ENCODE measurements at regions not wholly inside any gene's neighbourhood (a gene's known extent, or its start where the extent isn't known, plus 50 kb on each side); places are given as distances from the start of the nearest gene placed in this dataset.

GRCh38 chr2:223315813-223316212 lies 263.8 kb downstream of the KCNE4 start:
- FAIRE-seq = peak; percentile 61
- DNase-seq (ENCODE audit: low read depth, low spot score) = no peak
- no peaks in the 10 kb centered on the region for H3K9me1 ChIP-seq (ENCODE audit: control insufficient read depth, extremely low read depth, insufficient read depth, low read length)
- H2AFZ ChIP-seq (ENCODE audit: control insufficient read depth, low read length) = no peak overlapping the region
- no peaks in the 10 kb centered on the region for H3K4me1 ChIP-seq (ENCODE audit: control insufficient read depth, extremely low read depth, insufficient read depth, low read length)
- H3K36me3 ChIP-seq (ENCODE audit: control insufficient read depth in 2 of 2, extremely low read depth in 1 of 2, insufficient read depth in 2 of 2, low read length in 2 of 2) = no peaks in the 10 kb centered on the region
- no peak for TF ChIP-seq CTCF (optimal IDR thresholded peaks at IDR 0.05 in 1 of 3, IDR thresholded peaks at IDR 0.05 in 1 of 3, conservative IDR thresholded peaks at IDR 0.05 in 1 of 3; ENCODE audit: extremely low read depth in 1 of 3, insufficient read depth in 2 of 3, low read length in 3 of 3)
- TF ChIP-seq EZH2 (IDR thresholded peaks at IDR 0.05; ENCODE audit: low read length) = no peak
- no peaks in the 10 kb centered on the region for H3K9me3 ChIP-seq (ENCODE audit: control insufficient read depth, low read depth, low read length)
- no peak overlapping the region for H3K4me2 ChIP-seq (ENCODE audit: control insufficient read depth, extremely low read depth, insufficient read depth, low read depth, low read length)
- H4K20me1 ChIP-seq (ENCODE audit: control insufficient read depth, extremely low read depth, insufficient read depth, low read length) = no peaks in the 10 kb centered on the region
- no peaks in the 10 kb centered on the region for H3K79me2 ChIP-seq (ENCODE audit: control insufficient read depth, insufficient read depth, low read length)
- no peak overlapping the region for H3K9ac ChIP-seq (ENCODE audit: control insufficient read depth, extremely low read depth, insufficient read depth, low read length)
- no peak overlapping the region for H3K4me3 ChIP-seq (ENCODE audit: control insufficient read depth in 2 of 3, extremely low read depth in 1 of 3, insufficient read depth in 2 of 3, low read depth in 1 of 3, low read length in 3 of 3)
- H3K27me3 ChIP-seq (ENCODE audit: control insufficient read depth, extremely low read depth, insufficient read depth, low read length) = no peaks in the 10 kb centered on the region
- dilution Hi-C loops (cut with MboI; ENCODE audit: extremely low pct_ligation_motif_present, low sequenced_read_pairs) = no loop called here
- H3K27ac ChIP-seq (ENCODE audit: control insufficient read depth, insufficient read depth, low read length) = no peak overlapping the region

GRCh38 chr2:223316342-223316741 lies 264.4 kb downstream of the KCNE4 start:
- Histone ChIP-seq H3K36me3 (ENCODE audit: control insufficient read depth in 2 of 2, extremely low read depth in 1 of 2, insufficient read depth in 2 of 2, low read length in 2 of 2) (no peaks in the 10 kb centered on the region), H3K27me3 (ENCODE audit: control insufficient read depth, extremely low read depth, insufficient read depth, low read length) (no peaks in the 10 kb centered on the region), H4K20me1 (ENCODE audit: control insufficient read depth, extremely low read depth, insufficient read depth, low read length) (no peaks in the 10 kb centered on the region), H3K4me3 (ENCODE audit: control insufficient read depth in 2 of 3, extremely low read depth in 1 of 3, insufficient read depth in 2 of 3, low read depth in 1 of 3, low read length in 3 of 3) (no peak overlapping the region), H2AFZ (ENCODE audit: control insufficient read depth, low read length) (no peak overlapping the region), H3K4me2 (ENCODE audit: control insufficient read depth, extremely low read depth, insufficient read depth, low read depth, low read length) (no peak overlapping the region), H3K9ac (ENCODE audit: control insufficient read depth, extremely low read depth, insufficient read depth, low read length) (no peak overlapping the region), H3K9me1 (ENCODE audit: control insufficient read depth, extremely low read depth, insufficient read depth, low read length) (no peaks in the 10 kb centered on the region), H3K9me3 (ENCODE audit: control insufficient read depth, low read depth, low read length) (no peaks in the 10 kb centered on the region), H3K79me2 (ENCODE audit: control insufficient read depth, insufficient read depth, low read length) (no peaks in the 10 kb centered on the region), H3K27ac (ENCODE audit: control insufficient read depth, insufficient read depth, low read length) (no peak overlapping the region), H3K4me1 (ENCODE audit: control insufficient read depth, extremely low read depth, insufficient read depth, low read length) (no peaks in the 10 kb centered on the region)
- FAIRE-seq = no peak
- TF ChIP-seq EZH2 (IDR thresholded peaks at IDR 0.05; ENCODE audit: low read length) (no peak), CTCF (optimal IDR thresholded peaks at IDR 0.05 in 1 of 3, IDR thresholded peaks at IDR 0.05 in 1 of 3, conservative IDR thresholded peaks at IDR 0.05 in 1 of 3; ENCODE audit: extremely low read depth in 1 of 3, insufficient read depth in 2 of 3, low read length in 3 of 3) (no peak)
- DNase-seq (ENCODE audit: low read depth, low spot score) = no peak
- dilution Hi-C loops (cut with MboI; ENCODE audit: extremely low pct_ligation_motif_present, low sequenced_read_pairs) = no loop called here

Measured in keratinocyte (primary cell).